ENCODE measurements at regions not wholly inside any gene's neighbourhood (a gene's known extent, or its start where the extent isn't known, plus 50 kb on each side); places are given as distances from the start of the nearest gene placed in this dataset.

GRCh38 chr7:130989101-130989795, 255.2 kb upstream of the KLF14 start:
- H3K4me3 ChIP-seq (ENCODE audit: low read length), result no peak overlapping the region
- no peak for DNase-seq (ENCODE audit: low read depth)
- TF ChIP-seq CTCF (conservative IDR thresholded peaks at IDR 0.05; ENCODE audit: low read depth, low read length), result no peak

DNA sequence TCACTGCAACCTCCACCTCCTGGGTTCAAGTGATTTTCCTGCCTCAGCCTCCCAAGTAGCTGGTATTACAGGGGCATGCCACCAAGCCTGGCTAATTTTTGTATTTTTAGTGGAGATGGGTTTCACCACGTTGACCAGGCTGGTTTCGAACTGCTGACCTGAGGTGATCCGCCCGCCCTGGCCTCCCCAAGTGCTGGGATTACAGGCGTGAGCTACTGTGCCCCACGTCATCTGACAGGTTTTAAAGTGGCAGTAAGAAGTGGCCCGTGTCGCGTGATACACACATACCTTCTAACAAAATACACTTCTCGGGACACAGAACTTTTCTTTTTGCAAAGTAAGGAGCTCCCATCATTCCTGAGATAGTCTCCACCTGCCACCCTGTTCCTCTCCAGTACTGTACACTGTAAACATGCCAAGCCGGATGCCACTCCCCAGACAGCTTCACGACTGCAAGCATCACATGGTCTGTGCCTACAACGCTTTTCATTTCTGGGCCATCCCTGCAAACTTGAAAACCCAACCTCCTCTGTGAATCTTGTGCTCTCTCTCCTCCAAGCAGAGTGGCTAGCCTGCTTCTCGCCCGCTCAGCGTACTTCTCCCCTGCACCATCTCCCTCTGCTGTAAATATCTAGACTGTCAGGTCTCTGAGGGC, 256.3 kb upstream of the KLF14 start:
- no peak overlapping the region for H3K4me3 ChIP-seq (ENCODE audit: low read length)
- no peak for TF ChIP-seq CTCF (conservative IDR thresholded peaks at IDR 0.05; ENCODE audit: low read depth, low read length)
- no peak for DNase-seq (ENCODE audit: low read depth)

- TF ChIP-seq CTCF (conservative IDR thresholded peaks at IDR 0.05; ENCODE audit: low read depth, low read length), result no peak
- DNase-seq (ENCODE audit: low read depth), result no peak
- H3K4me3 ChIP-seq (ENCODE audit: low read length), result no peak overlapping the region
These were observed 259.8 kb upstream of the KLF14 start for GRCh38 chr7:130993671-130994365.

GRCh38 chr7:130994378-130995115, 260.5 kb upstream of the KLF14 start:
- no peak overlapping the region for H3K4me3 ChIP-seq (ENCODE audit: low read length)
- TF ChIP-seq CTCF (conservative IDR thresholded peaks at IDR 0.05; ENCODE audit: low read depth, low read length), result no peak
- no peak for DNase-seq (ENCODE audit: low read depth)

- no peak for DNase-seq (ENCODE audit: low read depth)
- no peak for TF ChIP-seq CTCF (conservative IDR thresholded peaks at IDR 0.05; ENCODE audit: low read depth, low read length)
- no peak overlapping the region for H3K4me3 ChIP-seq (ENCODE audit: low read length)
These were observed 261.5 kb upstream of the KLF14 start for GRCh38 chr7:130995252-130996081.

DNA sequence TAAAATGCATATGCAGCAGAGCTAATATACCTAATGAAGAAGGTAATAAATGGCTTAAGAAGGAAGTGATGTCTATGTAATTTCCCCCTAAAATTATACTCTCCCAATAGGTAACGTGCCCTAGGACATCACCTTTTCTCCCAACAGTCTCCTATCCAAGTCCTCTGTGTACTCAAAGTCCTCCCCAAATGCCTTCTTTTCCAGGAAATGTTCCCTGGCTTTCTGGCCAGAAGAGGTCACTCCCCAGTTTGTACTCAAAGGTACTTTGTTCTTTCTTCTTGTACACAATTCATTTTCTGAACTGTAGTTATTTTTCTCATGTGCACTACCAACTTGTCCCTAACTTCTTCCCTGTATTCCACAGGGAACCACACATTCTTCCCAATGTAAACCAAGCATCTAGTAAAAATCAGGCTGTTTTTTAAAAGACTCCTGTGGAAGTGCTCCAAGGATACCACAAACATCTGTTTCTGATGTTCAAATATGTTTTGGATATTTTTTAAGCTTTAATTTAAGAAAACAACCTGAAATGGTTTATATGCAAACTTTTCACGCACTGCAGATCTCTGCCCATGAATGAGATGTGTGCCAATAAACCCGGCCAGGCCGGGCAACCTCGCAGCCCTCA, 262.3 kb upstream of the KLF14 start:
- no peak overlapping the region for H3K4me3 ChIP-seq (ENCODE audit: low read length)
- TF ChIP-seq CTCF (conservative IDR thresholded peaks at IDR 0.05; ENCODE audit: low read depth, low read length), result no peak
- no peak for DNase-seq (ENCODE audit: low read depth)
